HCT116 (cell line): ENCODE measurements at regions not wholly inside any gene's neighbourhood (a gene's known extent, or its start where the extent isn't known, plus 50 kb on each side); places are given as distances from the start of the nearest gene placed in this dataset.

Source experiments
- ATAC-seq: fragments of 200-7000 bp; cut with Tn5 transposase; 2 replicates; pipeline ENCODE4 v1.9.1; 2020; ENCODE audit warnings: mild to moderate bottlenecking, moderate library complexity
- BruUV-seq: library from RNA; stranded (reverse); fragments of 400-500 nt; replicated peaks from 2 replicates; lab custom pipeline; 2021; lab: Mats Ljungman, UMichigan
- CTCF ChIA-PET: fragments of 300-600 bp; sonication (Branson Sonifier 250); formaldehyde crosslinking; loops from one replicate; lab custom pipeline; 2021; ENCODE audit warnings: antibody characterized with exemption; lab: Charles Lee
- POLR2A ChIA-PET: fragments of 300-600, 350-600 bp; sonication (Branson Sonifier 250); formaldehyde crosslinking; loops from one replicate; lab custom pipeline; 2021; ENCODE audit warnings: antibody characterized with exemption; lab: Charles Lee
- RAD21 ChIA-PET, 2 experiments: fragments of 300-600 bp; sonication (Branson Sonifier 250); formaldehyde crosslinking; loops; one replicate each; lab custom pipeline; 2023; ENCODE audit warnings: low total read pairs in 2 of 2; ENCODE audit not compliant: uncharacterized antibody in 2 of 2, unreplicated experiment in 2 of 2, low non-redundant PET in 1 of 2; lab: Charles Lee
- DNase-seq: peaks from one replicate; pipeline ENCODE4 v3.0.0-alpha.2; 2010; ENCODE audit warnings: low read depth, low spot score
- H2AFZ ChIP-seq: fragments of 200-600 bp; shearing (Covaris generic), sonication (generic); 2 replicates; pipeline ENCODE4 v1.6.1; 2017; ENCODE audit warnings: low read depth, mixed run types, mixed read lengths, antibody characterized with exemption, low read length; ENCODE audit not compliant: poor library complexity, severe bottlenecking
- H3K27ac ChIP-seq: 2 replicates; pipeline ENCODE4 v1.5.1; 2012; ENCODE audit warnings: low read depth, low read length
- H3K27me3 ChIP-seq: fragments of 200-600 bp; sonication (generic); 2 replicates; pipeline ENCODE4 v1.6.1; 2016; ENCODE audit warnings: mixed run types, low read length, mixed read lengths; ENCODE audit not compliant: insufficient read depth
- H3K36me3 ChIP-seq, 2 experiments: fragments of 200-500 bp in 1 of 2; fragments of 200-600 bp in 1 of 2; sonication (Bioruptor generic) in 1 of 2; sonication (generic) in 1 of 2; 2 replicates each; pipeline versions ENCODE4 v1.5.1 to v1.6.1; 2014 to 2016; ENCODE audit warnings: low read length in 2 of 2, inconsistent platforms in 1 of 2, mixed read lengths in 1 of 2, mixed run types in 1 of 2; ENCODE audit not compliant: insufficient read depth in 2 of 2, control insufficient read depth in 1 of 2
- H3K4me1 ChIP-seq, 2 experiments: fragments of 200-600 bp in 1 of 2; sonication (generic) in 1 of 2; 2 replicates each; pipeline versions ENCODE4 v1.5.1 to v1.6.1; 2012 to 2017; ENCODE audit warnings: low read length in 2 of 2, inconsistent platforms in 1 of 2, mild to moderate bottlenecking in 1 of 2, mixed read lengths in 1 of 2, mixed run types in 1 of 2, moderate library complexity in 1 of 2; ENCODE audit not compliant: insufficient read depth in 2 of 2, control insufficient read depth in 1 of 2
- H3K4me2 ChIP-seq: fragments of 200-600 bp; sonication (generic); 2 replicates; pipeline ENCODE4 v1.6.1; 2017; ENCODE audit warnings: mixed run types, low read length, mixed read lengths
- H3K4me3 ChIP-seq, 2 experiments: fragments of 200-600 bp in 1 of 2; sonication (generic) in 1 of 2; replicated peaks in 1 of 2; 2 replicates each; pipeline ENCODE4 v1.5.1; 2011 to 2016; ENCODE audit warnings: low read length in 2 of 2, control low read depth in 1 of 2, low read depth in 1 of 2, mild to moderate bottlenecking in 1 of 2, mixed read lengths in 1 of 2, mixed run types in 1 of 2
- H3K79me2 ChIP-seq: fragments of 200-600 bp; sonication (generic); 2 replicates; pipeline ENCODE4 v1.6.1; 2017; ENCODE audit warnings: mild to moderate bottlenecking, mixed run types, low read length, moderate library complexity, mixed read lengths; ENCODE audit not compliant: insufficient read depth
- H3K9ac ChIP-seq: fragments of 200-600 bp; sonication (generic); 2 replicates; pipeline ENCODE4 v1.6.1; 2016; ENCODE audit warnings: low read length, mixed read lengths
- H3K9me2 ChIP-seq: fragments of 200-600 bp; sonication (generic), shearing (Covaris generic); 2 replicates; pipeline ENCODE4 v1.6.1; 2017; ENCODE audit warnings: mixed run types, mild to moderate bottlenecking, moderate library complexity; ENCODE audit not compliant: insufficient read depth
- H3K9me3 ChIP-seq, 2 experiments: fragments of 200-500 bp in 1 of 2; fragments of 200-600 bp in 1 of 2; sonication (Bioruptor generic) in 1 of 2; sonication (generic) in 1 of 2; 2 replicates each; pipeline ENCODE4 v1.6.1; 2014 to 2017; ENCODE audit warnings: low read length in 2 of 2, mixed read lengths in 2 of 2, inconsistent platforms in 1 of 2, low read depth in 1 of 2, mild to moderate bottlenecking in 1 of 2, mixed run types in 1 of 2, moderate library complexity in 1 of 2; ENCODE audit not compliant: control insufficient read depth in 1 of 2, insufficient read depth in 1 of 2
- H4K20me1 ChIP-seq: fragments of 200-600 bp; sonication (generic), shearing (Covaris generic); 2 replicates; pipeline ENCODE4 v1.6.1; 2017; ENCODE audit warnings: mixed run types, mild to moderate bottlenecking, moderate library complexity; ENCODE audit not compliant: insufficient read depth
- ELF1 ChIP-seq: IDR thresholded peaks from 2 replicates; pipeline ENCODE4 v1.6.1; 2012; ENCODE audit warnings: low read depth, borderline replicate concordance
- EZH2 ChIP-seq: fragments of 200-600 bp; sonication (generic); IDR thresholded peaks from 2 replicates; pipeline ENCODE4 v1.6.1; 2017; ENCODE audit warnings: antibody characterized with exemption, mixed run types
- FOSL1 ChIP-seq: IDR thresholded peaks from 2 replicates; pipeline ENCODE4 v1.6.1; 2012; ENCODE audit warnings: low read depth
- JUND ChIP-seq: IDR thresholded peaks from 2 replicates; pipeline ENCODE4 v1.6.1; 2012
- RAD21 ChIP-seq: IDR thresholded peaks from 2 replicates; pipeline ENCODE4 v1.6.1; 2012; ENCODE audit warnings: low read depth, mild to moderate bottlenecking
- SP1 ChIP-seq: IDR thresholded peaks from 2 replicates; pipeline ENCODE4 v1.6.1; 2012; ENCODE audit warnings: low read depth
- intact Hi-C: fragments of 100-400 bp; cut with micrococcal nuclease; formaldehyde crosslinking; loops from 2 replicates; pipeline ENCODE4 v1.10.0; 2022
- TF ChIP-seq, protein P1 (sequence below): IDR thresholded peaks from 2 replicates; pipeline ENCODE4 v1.6.1; 2012
- TF ChIP-seq, protein P2 (sequence below), 3 experiments: fragments of 200-600 bp in 1 of 3; sonication (generic) in 1 of 3; IDR thresholded peaks in 2 of 3; conservative IDR thresholded peaks in 1 of 3; 2 replicates each; pipeline ENCODE4 v1.5.1; 2012 to 2017; ENCODE audit warnings: low read depth in 2 of 3, low read length in 2 of 3, antibody characterized with exemption in 1 of 3, borderline replicate concordance in 1 of 3, control low read depth in 1 of 3, mild to moderate bottlenecking in 1 of 3, mixed read lengths in 1 of 3, mixed run types in 1 of 3, moderate library complexity in 1 of 3; ENCODE audit not compliant: insufficient read depth in 1 of 3
- TF ChIP-seq, protein P3 (sequence below): IDR thresholded peaks from 2 replicates; pipeline ENCODE4 v1.6.1; 2011; ENCODE audit warnings: mild to moderate bottlenecking, low read length, moderate library complexity; ENCODE audit not compliant: insufficient replicate concordance; ENCODE audit errors: extremely low read depth

DNA sequence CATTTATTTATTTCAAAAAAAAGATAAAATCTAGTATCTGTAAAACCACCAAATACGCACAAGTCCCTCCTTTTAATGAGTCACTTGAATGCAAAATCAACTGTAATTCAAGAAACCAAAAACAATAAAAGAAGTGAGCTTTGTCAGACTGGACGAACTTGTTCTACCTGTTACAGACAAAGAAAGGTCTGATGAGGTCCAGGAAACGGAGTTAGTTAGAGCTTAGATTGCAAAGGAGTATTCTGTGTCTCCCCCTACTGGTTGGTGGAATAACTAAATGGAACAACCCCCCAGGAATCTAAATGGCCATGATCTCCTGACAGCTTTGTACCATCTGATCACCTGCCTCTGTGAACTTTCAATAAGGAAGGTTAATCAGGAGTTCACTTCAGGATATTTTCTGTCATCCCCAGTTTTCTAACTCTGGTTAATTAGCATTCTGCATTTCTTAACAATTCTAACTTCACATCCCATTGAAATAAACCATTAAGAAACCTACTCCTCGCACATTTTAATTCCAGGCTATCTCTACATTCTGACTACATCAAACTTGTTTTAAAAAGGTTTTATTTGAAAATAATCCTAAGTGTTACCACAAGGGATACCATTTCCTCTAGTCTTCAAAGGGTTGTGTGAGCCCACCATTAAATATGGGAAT is 333.0 kb upstream of the SATB1 start:
- Histone ChIP-seq H3K9me2 (no peaks in the 10 kb centered on the region), H3K27me3 (no peaks in the 10 kb centered on the region), H3K36me3 (no peaks in the 10 kb centered on the region), H3K27ac (no peak overlapping the region), H3K79me2 (no peaks in the 10 kb centered on the region), H3K4me2 (no peak overlapping the region), H3K9ac (no peak overlapping the region), H2AFZ (peak overlapping the region; percentile 42), H3K4me1 (peaks cover 0 to 3% of the 10 kb centered on the region in 2 experiments; a peak in 1 of 4 replicates), H4K20me1 (no peaks in the 10 kb centered on the region; the same call in 1 of the 2 replicates), H3K4me3 (no peak overlapping the region), H3K9me3 (no peaks in the 10 kb centered on the region)
- DNase-seq = peak; percentile 63
- TF ChIP-seq ELF1 = 0 out of 2 replicates have a peak, but pooled peaks have one; percentile 6
- TF ChIP-seq RAD21 = peak; percentile 64
- TF ChIP-seq JUND = no peak
- no peak for TF ChIP-seq EZH2
- TF ChIP-seq SP1 = peak; percentile 50; the same call in 1 of the 2 replicates
- TF ChIP-seq, protein P1, sequence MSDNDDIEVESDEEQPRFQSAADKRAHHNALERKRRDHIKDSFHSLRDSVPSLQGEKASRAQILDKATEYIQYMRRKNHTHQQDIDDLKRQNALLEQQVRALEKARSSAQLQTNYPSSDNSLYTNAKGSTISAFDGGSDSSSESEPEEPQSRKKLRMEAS = no peak
- peak; percentile 23; the same call in 1 of the 2 replicates for TF ChIP-seq FOSL1
- TF ChIP-seq, protein P2, sequence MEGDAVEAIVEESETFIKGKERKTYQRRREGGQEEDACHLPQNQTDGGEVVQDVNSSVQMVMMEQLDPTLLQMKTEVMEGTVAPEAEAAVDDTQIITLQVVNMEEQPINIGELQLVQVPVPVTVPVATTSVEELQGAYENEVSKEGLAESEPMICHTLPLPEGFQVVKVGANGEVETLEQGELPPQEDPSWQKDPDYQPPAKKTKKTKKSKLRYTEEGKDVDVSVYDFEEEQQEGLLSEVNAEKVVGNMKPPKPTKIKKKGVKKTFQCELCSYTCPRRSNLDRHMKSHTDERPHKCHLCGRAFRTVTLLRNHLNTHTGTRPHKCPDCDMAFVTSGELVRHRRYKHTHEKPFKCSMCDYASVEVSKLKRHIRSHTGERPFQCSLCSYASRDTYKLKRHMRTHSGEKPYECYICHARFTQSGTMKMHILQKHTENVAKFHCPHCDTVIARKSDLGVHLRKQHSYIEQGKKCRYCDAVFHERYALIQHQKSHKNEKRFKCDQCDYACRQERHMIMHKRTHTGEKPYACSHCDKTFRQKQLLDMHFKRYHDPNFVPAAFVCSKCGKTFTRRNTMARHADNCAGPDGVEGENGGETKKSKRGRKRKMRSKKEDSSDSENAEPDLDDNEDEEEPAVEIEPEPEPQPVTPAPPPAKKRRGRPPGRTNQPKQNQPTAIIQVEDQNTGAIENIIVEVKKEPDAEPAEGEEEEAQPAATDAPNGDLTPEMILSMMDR (IDR thresholded peaks at IDR 0.05 in 2 of 3, conservative IDR thresholded peaks at IDR 0.05 in 1 of 3; ENCODE audit: borderline replicate concordance in 1 of 3, insufficient read depth in 1 of 3, low read depth in 2 of 3, low read length in 2 of 3) = peak; percentile 43 to 71 (median 59); a peak in 5 of 6 replicates
- TF ChIP-seq, protein P3, sequence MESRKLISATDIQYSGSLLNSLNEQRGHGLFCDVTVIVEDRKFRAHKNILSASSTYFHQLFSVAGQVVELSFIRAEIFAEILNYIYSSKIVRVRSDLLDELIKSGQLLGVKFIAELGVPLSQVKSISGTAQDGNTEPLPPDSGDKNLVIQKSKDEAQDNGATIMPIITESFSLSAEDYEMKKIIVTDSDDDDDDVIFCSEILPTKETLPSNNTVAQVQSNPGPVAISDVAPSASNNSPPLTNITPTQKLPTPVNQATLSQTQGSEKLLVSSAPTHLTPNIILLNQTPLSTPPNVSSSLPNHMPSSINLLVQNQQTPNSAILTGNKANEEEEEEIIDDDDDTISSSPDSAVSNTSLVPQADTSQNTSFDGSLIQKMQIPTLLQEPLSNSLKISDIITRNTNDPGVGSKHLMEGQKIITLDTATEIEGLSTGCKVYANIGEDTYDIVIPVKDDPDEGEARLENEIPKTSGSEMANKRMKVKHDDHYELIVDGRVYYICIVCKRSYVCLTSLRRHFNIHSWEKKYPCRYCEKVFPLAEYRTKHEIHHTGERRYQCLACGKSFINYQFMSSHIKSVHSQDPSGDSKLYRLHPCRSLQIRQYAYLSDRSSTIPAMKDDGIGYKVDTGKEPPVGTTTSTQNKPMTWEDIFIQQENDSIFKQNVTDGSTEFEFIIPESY = no peak
- intact Hi-C loops = loop anchor here (5.0 to 10.0 kb wide), 2 partner anchors 201 to 863 kb away; no protein-coding TSS in a partner anchor
- BruUV-seq = no TSS peak
- ChIA-PET CTCF (interaction anchor here (0.7 to 2.4 kb wide), 3 partner anchors 30 to 864 kb away, joined by 3 to 9 read pairs (median 4); no protein-coding TSS in a partner anchor), POLR2A (no interaction called here), RAD21 (no interaction called here)
- ATAC-seq = peak; percentile 84
